H9 (cell line): ENCODE measurements at regions not wholly inside any gene's neighbourhood (a gene's known extent, or its start where the extent isn't known, plus 50 kb on each side); places are given as distances from the start of the nearest gene placed in this dataset.
A peak's percentile ranks its signal among the peaks of the same experiment; 100 is the strongest.

Source experiments
- DNase-seq: peaks from one replicate; pipeline ENCODE4 v3.0.0-alpha.2; 2017
- H2AFZ ChIP-seq: one replicate; pipeline ENCODE4 v1.6.1; 2013; ENCODE audit warnings: mild to moderate bottlenecking, low read length, control low read depth, moderate library complexity
- H2AK5ac ChIP-seq: 2 replicates; pipeline ENCODE4 v1.6.1; 2013; ENCODE audit warnings: low read length, control low read depth, mixed read lengths; ENCODE audit not compliant: insufficient read length
- H2BK120ac ChIP-seq: one replicate; pipeline ENCODE4 v1.6.1; 2013; ENCODE audit warnings: low read depth, mild to moderate bottlenecking, low read length, control low read depth, inconsistent platforms; ENCODE audit not compliant: poor library complexity, severe bottlenecking
- H2BK12ac ChIP-seq: 2 replicates; pipeline ENCODE4 v1.6.1; 2013; ENCODE audit warnings: low read length, control low read depth, mixed read lengths, low read depth; ENCODE audit not compliant: insufficient read length
- H2BK15ac ChIP-seq: 2 replicates; pipeline ENCODE4 v1.6.1; 2013; ENCODE audit warnings: low read depth, low read length, control low read depth
- H2BK20ac ChIP-seq: one replicate; pipeline ENCODE4 v1.6.1; 2013; ENCODE audit warnings: low read depth, mild to moderate bottlenecking, low read length, control low read depth, inconsistent platforms; ENCODE audit not compliant: poor library complexity, severe bottlenecking
- H2BK5ac ChIP-seq: 2 replicates; pipeline ENCODE4 v1.6.1; 2013; ENCODE audit warnings: low read length, control low read depth, mixed read lengths; ENCODE audit not compliant: insufficient read length
- H3K14ac ChIP-seq: 2 replicates; pipeline ENCODE4 v1.6.1; 2013; ENCODE audit warnings: low read length, control low read depth; ENCODE audit not compliant: insufficient read depth
- H3K18ac ChIP-seq: 2 replicates; pipeline ENCODE4 v1.6.1; 2013; ENCODE audit warnings: low read depth, mild to moderate bottlenecking, mixed read lengths, low read length, control low read depth; ENCODE audit not compliant: insufficient read length
- H3K23ac ChIP-seq: 2 replicates; pipeline ENCODE4 v1.6.1; 2013; ENCODE audit warnings: low read length, control low read depth, mixed read lengths, low read depth; ENCODE audit not compliant: insufficient read length
- H3K23me2 ChIP-seq: 2 replicates; pipeline ENCODE4 v1.6.1; 2013; ENCODE audit warnings: low read depth, mild to moderate bottlenecking, mixed read lengths, low read length, control low read depth; ENCODE audit not compliant: insufficient read length, poor library complexity, severe bottlenecking
- H3K27ac ChIP-seq: 2 replicates; pipeline ENCODE4 v1.5.1; 2013; ENCODE audit warnings: low read length, control low read depth, mixed read lengths, low read depth; ENCODE audit not compliant: insufficient read length
- H3K27me3 ChIP-seq: 2 replicates; pipeline ENCODE4 v1.6.1; 2013; ENCODE audit warnings: low read length, control low read depth, inconsistent platforms; ENCODE audit not compliant: insufficient read depth
- H3K4ac ChIP-seq: 2 replicates; pipeline ENCODE4 v1.6.1; 2013; ENCODE audit warnings: low read depth, mild to moderate bottlenecking, control low read depth, inconsistent platforms, low read length, moderate library complexity
- H3K4me1 ChIP-seq: 2 replicates; pipeline ENCODE4 v1.6.1; 2013; ENCODE audit warnings: low read length, control low read depth, inconsistent platforms; ENCODE audit not compliant: insufficient read depth
- H3K4me2 ChIP-seq: 2 replicates; pipeline ENCODE4 v1.6.1; 2013; ENCODE audit warnings: low read length, control low read depth, mixed read lengths; ENCODE audit not compliant: insufficient read length, insufficient read depth
- H3K56ac ChIP-seq: 2 replicates; pipeline ENCODE4 v1.6.1; 2013; ENCODE audit warnings: low read depth, mild to moderate bottlenecking, mixed read lengths, low read length, control low read depth; ENCODE audit not compliant: insufficient read length
- H3K79me1 ChIP-seq: 2 replicates; pipeline ENCODE4 v1.6.1; 2013; ENCODE audit warnings: low read depth, mild to moderate bottlenecking, moderate library complexity, low read length, control low read depth, inconsistent platforms; ENCODE audit not compliant: insufficient read depth, poor library complexity, severe bottlenecking
- H3K79me2 ChIP-seq: 2 replicates; pipeline ENCODE4 v1.6.1; 2013; ENCODE audit warnings: low read length, control low read depth, inconsistent platforms; ENCODE audit not compliant: insufficient read depth
- H3K9ac ChIP-seq: 2 replicates; pipeline ENCODE4 v1.6.1; 2013; ENCODE audit warnings: low read length, control low read depth, mixed read lengths; ENCODE audit not compliant: insufficient read length; ENCODE audit errors: extremely low read depth
- H3K9me3 ChIP-seq: one replicate; pipeline ENCODE4 v1.6.1; 2013; ENCODE audit warnings: low read depth, low read length, inconsistent platforms; ENCODE audit not compliant: control insufficient read depth
- H3T11ph ChIP-seq: one replicate; pipeline ENCODE4 v1.6.1; 2013; ENCODE audit warnings: mild to moderate bottlenecking, low read length, control low read depth, inconsistent platforms
- H4K20me1 ChIP-seq: one replicate; pipeline ENCODE4 v1.6.1; 2013; ENCODE audit not compliant: control insufficient read depth, insufficient read length, insufficient read depth
- H4K5ac ChIP-seq: 2 replicates; pipeline ENCODE4 v1.6.1; 2013; ENCODE audit warnings: low read depth, mild to moderate bottlenecking, mixed read lengths, low read length, control low read depth; ENCODE audit not compliant: insufficient read length
- H4K8ac ChIP-seq: replicated peaks from 2 replicates; pipeline ENCODE4 v1.6.1; 2013; ENCODE audit warnings: low read length, control low read depth, mixed read lengths, low read depth; ENCODE audit not compliant: insufficient read length
- H4K91ac ChIP-seq: 2 replicates; pipeline ENCODE4 v1.6.1; 2013; ENCODE audit warnings: low read depth, mild to moderate bottlenecking, moderate library complexity, mixed read lengths, low read length, control low read depth; ENCODE audit not compliant: insufficient read length
- H3K27ac Mint-ChIP-seq, 3 experiments: 2 replicates in 2 of 3; 3 replicates in 1 of 3; pipeline ENCODE4 v1.8.0; 2020 to 2021; ENCODE audit warnings: mixed read lengths in 3 of 3, mild to moderate bottlenecking in 1 of 3, moderate library complexity in 1 of 3
- H3K27me3 Mint-ChIP-seq: 2 replicates; pipeline ENCODE4 v1.8.0; 2021; ENCODE audit warnings: low read depth, mild to moderate bottlenecking, moderate library complexity, mixed read lengths
- H3K36me3 Mint-ChIP-seq, 3 experiments: 2 replicates in 2 of 3; 3 replicates in 1 of 3; pipeline ENCODE4 v1.8.0; 2020 to 2021; ENCODE audit warnings: low read depth in 3 of 3, mixed read lengths in 3 of 3; ENCODE audit not compliant: insufficient read depth in 1 of 3
- H3K4me1 Mint-ChIP-seq, 2 experiments: 2 replicates each; pipeline ENCODE4 v1.8.0; 2020; ENCODE audit warnings: mixed read lengths in 2 of 2
- H3K4me3 Mint-ChIP-seq, 2 experiments: 2 replicates in 1 of 2; 3 replicates in 1 of 2; pipeline ENCODE4 v1.8.0; 2020 to 2021; ENCODE audit warnings: mild to moderate bottlenecking in 2 of 2, mixed read lengths in 2 of 2, moderate library complexity in 1 of 2
- H3K9me3 Mint-ChIP-seq, 2 experiments: 2 replicates in 1 of 2; 3 replicates in 1 of 2; pipeline ENCODE4 v1.8.0; 2020; ENCODE audit warnings: mild to moderate bottlenecking in 2 of 2, mixed read lengths in 2 of 2, moderate library complexity in 1 of 2
- WGBS: extraction: QIAGEN DNeasy Blood & Tissue Kit; methylation state at CpG from one replicate; pipeline ENCODE4 v1.1.7; 2013; ENCODE audit warnings: missing lambda C conversion rate, low lambda C conversion rate, mixed read lengths; ENCODE audit not compliant: insufficient read length; ENCODE audit errors: extremely low coverage; 5-methylcytosine and 5-hydroxymethylcytosine counted together
- TF ChIP-seq, protein P1 (sequence below): fragments of 200-600 bp; sonication (generic); conservative IDR thresholded peaks from 3 replicates; pipeline ENCODE4 v1.8.0; 2021; ENCODE audit warnings: antibody characterized with exemption, mild to moderate bottlenecking

DNA sequence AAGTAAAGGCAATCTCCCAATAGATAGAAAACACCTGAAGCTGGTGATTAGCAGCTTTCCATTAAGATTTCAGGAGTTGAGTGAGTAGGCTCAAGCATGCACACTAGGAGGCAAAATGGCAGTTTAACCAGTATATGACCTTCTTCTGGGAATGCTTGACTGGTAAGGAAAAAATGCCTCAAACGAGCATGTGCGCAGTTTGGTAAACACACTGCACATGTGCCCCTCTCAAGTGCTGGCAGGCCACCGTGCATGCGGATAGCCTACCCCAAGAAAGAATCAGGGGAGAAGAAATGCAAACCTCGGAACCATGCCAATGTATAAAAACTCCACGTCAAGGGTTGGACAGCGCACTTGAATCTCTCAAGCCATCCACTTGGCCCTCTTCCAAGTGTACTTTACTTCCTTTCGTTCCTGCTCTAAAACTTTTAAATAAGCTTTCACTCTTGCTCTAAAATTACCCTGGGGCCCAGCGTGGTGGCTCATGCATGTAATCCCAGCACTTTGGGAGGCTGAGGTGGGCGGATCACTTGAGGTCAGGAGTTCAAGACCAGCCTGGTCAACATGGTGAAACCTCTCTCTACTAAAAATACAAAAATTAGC, 98.8 kb upstream of the CDK1 start:
- Histone ChIP-seq H3K14ac (no peak overlapping the region), H3K4ac (no peak overlapping the region), H3K4me2 (no peak overlapping the region), H3T11ph (no peak overlapping the region), H2AK5ac (no peak overlapping the region), H3K9ac (no peak overlapping the region), H2BK5ac (no peak overlapping the region), H4K20me1 (no peaks in the 10 kb centered on the region), H3K79me1 (no peaks in the 10 kb centered on the region), H2BK120ac (no peak overlapping the region), H3K23ac (no peak overlapping the region), H2AFZ (no peak overlapping the region), H2BK12ac (no peak overlapping the region), H2BK15ac (no peak overlapping the region), H4K5ac (no peak overlapping the region), H3K79me2 (no peaks in the 10 kb centered on the region), H3K9me3 (no peaks in the 10 kb centered on the region), H4K8ac (no peak overlapping the region), H2BK20ac (no peak overlapping the region), H3K27me3 (no peaks in the 10 kb centered on the region), H3K27ac (no peak overlapping the region), H4K91ac (no peak overlapping the region), H3K23me2 (no peaks in the 10 kb centered on the region), H3K4me1 (peaks cover 3% of the 10 kb centered on the region; the same call in 1 of the 2 replicates), H3K18ac (no peak overlapping the region), H3K56ac (no peak overlapping the region)
- Mint-ChIP-seq H3K36me3 (peaks cover 4 to 21% (median 7%) of the 10 kb centered on the region in 3 experiments; a peak in 6 of 7 replicates), H3K4me3 (no peak overlapping the region), H3K27me3 (no peaks in the 10 kb centered on the region), H3K27ac (peak overlapping the region in 1 of 3 experiments; percentile 63; a peak in 5 of 7 replicates), H3K4me1 (peaks cover 19 to 29% of the 10 kb centered on the region in 2 experiments), H3K9me3 (peaks cover 6 to 7% of the 10 kb centered on the region in 2 experiments; a peak in 3 of 5 replicates)
- no peak for DNase-seq
- TF ChIP-seq, protein P1, sequence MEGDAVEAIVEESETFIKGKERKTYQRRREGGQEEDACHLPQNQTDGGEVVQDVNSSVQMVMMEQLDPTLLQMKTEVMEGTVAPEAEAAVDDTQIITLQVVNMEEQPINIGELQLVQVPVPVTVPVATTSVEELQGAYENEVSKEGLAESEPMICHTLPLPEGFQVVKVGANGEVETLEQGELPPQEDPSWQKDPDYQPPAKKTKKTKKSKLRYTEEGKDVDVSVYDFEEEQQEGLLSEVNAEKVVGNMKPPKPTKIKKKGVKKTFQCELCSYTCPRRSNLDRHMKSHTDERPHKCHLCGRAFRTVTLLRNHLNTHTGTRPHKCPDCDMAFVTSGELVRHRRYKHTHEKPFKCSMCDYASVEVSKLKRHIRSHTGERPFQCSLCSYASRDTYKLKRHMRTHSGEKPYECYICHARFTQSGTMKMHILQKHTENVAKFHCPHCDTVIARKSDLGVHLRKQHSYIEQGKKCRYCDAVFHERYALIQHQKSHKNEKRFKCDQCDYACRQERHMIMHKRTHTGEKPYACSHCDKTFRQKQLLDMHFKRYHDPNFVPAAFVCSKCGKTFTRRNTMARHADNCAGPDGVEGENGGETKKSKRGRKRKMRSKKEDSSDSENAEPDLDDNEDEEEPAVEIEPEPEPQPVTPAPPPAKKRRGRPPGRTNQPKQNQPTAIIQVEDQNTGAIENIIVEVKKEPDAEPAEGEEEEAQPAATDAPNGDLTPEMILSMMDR: no peak
- whole genome bisulfite sequencing: no CpG with 5 or more reads among the region's 10 CpGs
